HG02884 (cell line): ENCODE measurements at regions not wholly inside any gene's neighbourhood (a gene's known extent, or its start where the extent isn't known, plus 50 kb on each side); places are given as distances from the start of the nearest gene placed in this dataset.

ENCODE experiments used
- ATAC-seq: cut with Tn5 transposase; IDR thresholded peaks from one replicate; pipeline ENCODE4 v1.9.1; 2021; ENCODE audit warnings: mild to moderate bottlenecking, moderate library complexity; ENCODE audit not compliant: unreplicated experiment

- ATAC-seq, result no peak
Measured at GRCh38 chr11:91820709-91821108, 403.9 kb upstream of the FAT3 start.

DNA sequence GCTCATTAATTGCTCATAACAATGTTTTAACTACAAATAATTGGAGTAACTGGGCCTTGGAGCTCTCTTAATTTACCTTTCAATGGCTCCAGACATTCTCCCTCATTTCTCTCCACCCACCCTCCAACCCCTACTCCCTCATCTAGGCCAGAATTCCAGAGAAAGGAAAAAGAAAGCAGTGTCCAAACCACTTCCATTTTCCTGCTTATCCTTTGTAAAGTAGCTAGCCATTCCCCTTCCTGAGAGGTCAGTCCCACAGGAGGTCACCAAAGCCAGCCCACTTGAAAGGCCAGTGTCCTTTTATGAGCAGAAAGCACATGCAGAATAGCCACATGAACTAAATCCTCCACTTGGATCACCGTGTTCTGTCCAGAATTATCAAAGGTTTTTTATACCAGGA is 404.8 kb upstream of the FAT3 start:
- no peak for ATAC-seq

DNA sequence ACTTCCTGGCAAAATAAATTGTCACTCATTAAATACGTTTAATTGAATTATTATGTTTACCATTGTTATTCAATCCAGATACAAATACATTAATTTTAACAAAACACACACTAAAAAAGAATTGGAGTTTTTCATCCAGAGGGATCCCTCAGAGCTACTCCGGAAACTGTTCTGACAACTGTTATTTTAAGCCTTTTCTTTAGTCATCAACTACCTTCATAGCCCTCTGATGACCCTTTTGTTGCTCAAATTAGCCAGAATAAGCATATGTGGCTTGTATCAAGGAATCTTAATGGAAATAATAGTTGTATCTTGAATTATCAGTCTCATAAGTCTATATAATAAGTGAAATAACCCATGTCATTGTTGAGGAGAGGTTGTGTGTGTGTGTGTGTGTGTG is 405.4 kb upstream of the FAT3 start:
- ATAC-seq, result no peak

DNA sequence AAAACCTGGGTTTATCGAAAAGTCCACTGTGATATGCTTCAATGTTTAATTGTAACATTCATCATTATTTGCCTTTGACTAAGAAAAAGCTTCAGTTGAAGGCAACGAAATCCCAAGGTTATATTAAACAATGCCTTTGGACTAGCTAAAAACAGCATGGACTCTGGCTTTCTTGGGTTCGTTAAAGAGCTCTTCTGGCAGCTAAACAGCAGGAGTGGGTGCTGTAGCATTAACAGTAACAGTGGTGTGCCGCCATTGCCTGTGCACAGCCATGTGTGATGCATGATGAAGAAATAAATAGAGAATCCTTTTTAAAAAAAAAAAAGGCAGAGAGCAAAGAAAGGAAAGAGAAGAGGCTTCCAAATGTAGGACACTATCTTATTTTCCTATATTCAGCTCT is 406.6 kb upstream of the FAT3 start:
- no peak for ATAC-seq

DNA sequence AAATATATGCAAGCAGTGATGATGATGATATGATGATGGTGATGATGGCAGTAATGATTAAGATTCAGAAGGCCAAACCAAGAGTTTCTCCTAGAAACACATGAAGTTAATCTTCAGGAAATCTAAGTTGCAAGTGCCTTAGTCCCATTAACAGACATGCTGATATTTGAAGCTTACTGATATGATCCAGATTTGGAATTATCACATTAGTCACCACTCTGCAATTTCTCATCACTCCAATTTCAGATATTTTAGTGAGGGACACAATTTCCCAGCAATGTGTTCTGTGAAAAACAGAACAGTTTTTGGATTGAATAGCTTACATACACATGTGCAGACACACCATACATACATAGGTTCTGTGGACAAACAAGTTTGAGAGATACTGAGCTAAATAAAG is 411.4 kb upstream of the FAT3 start:
- ATAC-seq, result no peak

DNA sequence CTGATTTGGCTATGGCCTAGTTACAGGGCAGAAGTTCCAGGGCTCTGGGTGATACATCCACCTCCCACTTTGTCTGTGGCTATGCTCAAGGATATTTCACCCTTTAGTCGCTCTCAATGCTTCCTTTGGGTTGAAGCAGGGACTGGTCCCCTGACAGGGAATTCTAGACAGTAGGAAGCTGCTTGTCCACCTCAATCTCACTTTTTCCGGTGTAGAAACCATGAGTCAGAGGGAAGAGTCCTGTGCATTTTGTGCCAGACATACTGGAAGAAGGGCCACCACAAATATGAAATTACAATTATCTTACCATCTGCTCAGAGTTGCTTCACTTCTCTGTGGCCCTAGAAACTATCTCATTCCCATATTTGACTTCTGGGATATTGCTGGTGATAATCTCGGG is 413.7 kb upstream of the FAT3 start:
- no peak for ATAC-seq

- no peak for ATAC-seq
Measured at GRCh38 chr11:91805293-91805692, 419.3 kb upstream of the FAT3 start.

GRCh38 chr11:91804042-91804441 is 420.6 kb upstream of the FAT3 start:
- no peak for ATAC-seq

DNA sequence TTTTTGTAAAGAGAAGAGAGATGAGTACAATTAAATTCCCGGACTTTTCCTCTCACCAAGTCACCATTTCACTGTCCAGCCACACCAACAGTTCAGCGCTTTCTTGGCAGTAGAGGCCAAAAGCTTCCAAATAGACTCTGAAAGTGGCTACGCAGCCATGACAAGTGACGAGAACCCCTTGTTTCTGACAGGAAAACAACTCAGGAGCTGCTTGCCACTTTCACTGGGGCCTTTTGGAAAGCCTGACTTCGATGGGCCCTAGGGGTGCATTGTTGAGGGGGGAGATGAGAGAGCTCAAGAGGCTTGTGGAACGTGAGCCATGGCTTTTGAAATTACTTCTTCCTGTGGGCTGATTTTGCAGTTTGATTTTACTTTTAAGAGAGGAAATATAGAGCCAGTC is 422.1 kb upstream of the FAT3 start:
- ATAC-seq, result no peak

GRCh38 chr11:91800208-91800914 is 424.3 kb upstream of the FAT3 start:
- no peak for ATAC-seq

- ATAC-seq, result no peak
Measured at GRCh38 chr11:91798240-91798639, 426.4 kb upstream of the FAT3 start.

DNA sequence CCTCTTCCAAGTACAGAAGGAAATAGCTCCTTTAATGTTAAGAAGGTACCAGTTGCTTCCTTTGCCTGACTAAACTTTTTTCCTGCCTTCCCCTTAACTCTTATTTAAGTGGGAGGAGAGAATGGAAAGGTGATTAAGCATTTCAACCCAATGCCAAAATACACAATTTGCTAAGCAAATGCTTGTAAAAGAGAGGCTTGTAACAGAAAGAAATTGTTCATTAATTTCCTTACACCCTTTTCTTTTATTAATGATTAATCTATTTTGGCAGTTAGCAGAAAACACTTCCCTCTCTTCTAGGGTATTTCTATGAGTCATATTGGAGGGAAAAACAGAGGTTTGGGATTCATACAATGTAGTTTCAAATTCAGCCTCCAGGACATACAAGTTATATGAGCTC is 427.6 kb upstream of the FAT3 start:
- no peak for ATAC-seq

DNA sequence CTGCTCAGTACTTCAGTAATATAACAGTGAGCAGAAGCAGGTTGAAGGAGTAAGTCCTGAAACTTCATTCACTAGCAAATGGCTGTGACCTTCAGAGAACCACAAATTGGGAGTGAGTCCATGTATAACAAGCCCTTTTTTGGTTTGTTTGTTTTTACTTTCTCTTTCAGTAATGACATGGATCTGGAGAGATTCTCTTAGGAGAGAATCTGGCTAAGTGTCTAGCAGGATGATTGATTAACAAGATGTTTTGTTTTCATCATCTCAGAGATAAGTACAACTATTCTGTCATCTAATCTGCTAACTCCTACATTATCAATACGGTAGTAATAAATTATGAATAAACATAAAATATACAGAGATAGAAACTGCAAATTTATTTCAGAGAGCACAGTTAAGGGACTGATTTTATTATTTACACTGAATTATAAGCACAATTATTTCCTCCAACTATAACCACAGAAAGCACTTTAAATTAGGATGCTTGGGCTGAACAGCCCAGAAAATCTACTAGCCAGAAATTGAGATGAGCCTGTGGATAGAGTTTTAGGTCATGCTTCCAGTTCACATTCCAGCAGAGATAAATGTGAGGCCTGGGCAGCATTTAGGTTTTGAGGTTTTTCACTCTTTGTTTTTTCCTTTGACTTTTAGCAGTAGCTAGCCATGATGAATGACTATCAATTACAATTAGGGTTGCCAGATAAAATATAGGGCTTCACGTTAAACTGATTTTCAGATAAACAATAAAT is 429.3 kb upstream of the FAT3 start:
- no peak for ATAC-seq

DNA sequence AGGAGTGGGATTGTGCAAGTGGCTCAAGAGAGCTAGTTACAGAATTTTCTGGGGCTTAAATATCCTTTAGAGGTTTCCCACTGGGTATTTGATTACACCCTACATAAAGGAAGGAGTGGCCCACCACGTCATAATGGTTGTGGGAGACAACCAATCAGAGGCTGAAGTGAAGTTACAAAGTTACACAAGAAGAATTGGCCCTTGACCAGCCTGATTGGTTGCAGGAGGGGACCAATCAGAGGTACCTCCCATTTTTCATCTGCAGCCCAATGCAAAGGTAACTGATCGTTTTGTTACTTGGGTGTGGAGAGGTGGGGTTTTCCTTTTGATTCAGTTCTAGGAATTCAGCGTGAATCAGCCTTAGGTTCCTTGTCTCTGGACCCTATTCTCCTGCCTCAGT is 430.5 kb upstream of the FAT3 start:
- ATAC-seq, result no peak

GRCh38 chr11:91792779-91793262 is 431.8 kb upstream of the FAT3 start:
- no peak for ATAC-seq

DNA sequence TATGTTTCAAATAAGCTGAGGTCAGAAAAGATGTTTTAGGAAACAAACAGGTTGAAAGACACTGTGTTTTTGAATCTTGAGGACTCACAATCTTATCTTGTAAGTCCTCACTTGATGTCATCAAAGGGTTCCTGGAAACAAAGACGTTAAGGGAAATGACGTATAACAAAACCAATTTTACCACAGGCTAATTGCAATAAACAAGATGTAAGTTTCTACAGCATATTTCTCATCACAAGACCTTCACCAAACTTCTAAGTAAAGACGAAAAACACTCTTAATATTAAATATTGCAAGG is 433.5 kb upstream of the FAT3 start:
- no peak for ATAC-seq

DNA sequence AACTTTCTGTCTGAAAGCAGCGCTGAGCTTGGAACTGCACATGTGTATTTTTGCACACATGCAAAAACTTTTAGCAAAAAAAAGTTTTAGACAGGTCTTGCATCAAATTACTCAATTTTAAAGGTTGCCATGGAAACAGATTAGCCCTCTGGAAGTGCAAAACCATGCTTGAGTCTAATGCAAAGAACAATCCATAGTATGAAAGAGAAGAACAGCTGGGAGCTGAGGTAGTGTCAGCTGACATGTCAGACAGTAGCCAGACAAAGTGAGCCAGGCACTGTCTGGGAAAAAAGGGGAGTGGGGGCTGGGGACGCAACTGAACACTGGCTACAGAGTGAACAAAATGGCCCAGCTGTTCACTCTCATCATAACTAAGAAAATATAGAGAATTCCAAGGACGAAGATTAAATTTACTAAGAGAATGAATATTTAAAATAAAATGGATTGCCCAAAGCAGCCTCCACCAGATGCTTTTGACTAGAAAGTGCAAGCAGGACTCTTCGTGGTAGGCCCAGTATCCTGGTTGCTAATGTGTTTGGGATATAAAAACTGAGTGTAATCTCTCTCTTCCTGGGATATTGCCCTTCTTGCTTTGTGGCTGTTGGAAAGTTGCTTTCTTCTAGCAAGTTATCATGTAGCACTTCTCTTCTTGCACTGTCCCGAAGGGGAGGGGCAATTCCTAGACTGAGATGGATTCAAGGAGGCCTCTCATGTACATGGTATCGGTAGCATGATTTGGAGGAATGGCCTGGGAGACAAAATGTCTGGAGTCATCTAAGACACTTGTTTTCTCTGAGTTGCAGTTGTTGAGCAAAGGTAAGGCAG is 434.1 kb upstream of the FAT3 start:
- no peak for ATAC-seq

DNA sequence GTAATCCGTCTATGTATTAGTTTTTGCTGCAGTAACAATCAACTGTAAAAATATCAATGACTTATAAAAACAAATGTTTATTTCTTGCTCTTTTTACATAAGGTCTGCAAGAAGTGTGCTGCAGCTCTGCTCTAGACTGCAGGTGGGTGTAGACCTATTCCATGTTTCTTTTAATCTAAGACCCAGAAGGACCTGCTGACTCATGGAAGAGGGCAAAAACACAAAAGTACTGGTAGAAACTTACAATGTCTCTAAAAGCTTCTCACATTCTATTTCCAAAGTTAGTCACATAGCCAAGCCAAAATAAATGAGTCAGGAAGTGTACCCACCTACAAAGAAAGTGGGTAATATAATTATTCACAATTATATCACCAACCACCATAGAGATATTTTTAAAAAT is 435.9 kb upstream of the FAT3 start:
- ATAC-seq, result no peak

DNA sequence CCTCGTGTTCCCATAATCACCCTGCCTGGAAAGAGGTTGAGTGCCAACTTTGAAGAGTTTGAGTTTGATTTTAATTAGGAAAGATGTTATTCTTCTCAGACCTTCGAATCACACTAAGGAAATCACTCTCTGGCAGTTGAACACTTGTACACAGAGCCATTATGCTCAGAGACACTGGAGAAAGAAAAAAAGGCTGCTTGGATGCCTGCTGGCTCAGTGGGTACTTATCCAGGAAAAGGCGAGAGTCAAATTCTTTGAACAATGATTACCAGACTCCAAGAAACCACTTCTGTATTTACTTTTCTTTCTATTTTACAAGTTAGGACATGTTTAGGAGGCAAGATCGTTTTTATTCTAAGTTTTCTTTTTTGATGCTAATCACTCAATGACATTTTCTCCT is 438.5 kb upstream of the FAT3 start:
- ATAC-seq, result no peak

DNA sequence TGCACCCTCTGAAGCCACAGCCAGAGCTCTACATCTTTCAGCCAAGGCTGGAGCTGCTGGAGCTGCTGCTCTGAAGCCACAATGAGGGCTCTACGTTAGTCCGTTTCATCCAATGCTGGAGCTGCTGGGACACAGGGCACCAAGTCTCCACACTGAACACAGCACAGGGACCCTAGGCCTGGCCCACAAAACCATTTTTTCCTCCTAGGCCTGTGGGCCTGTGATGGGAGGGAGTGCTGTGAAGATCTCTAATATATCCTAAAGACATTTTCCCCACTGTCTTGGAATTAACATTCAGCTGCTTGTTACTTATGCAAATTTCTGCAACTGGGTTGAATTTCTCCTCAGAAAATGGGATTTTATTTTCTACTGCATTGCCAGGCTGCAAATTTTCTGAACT is 441.4 kb upstream of the FAT3 start:
- ATAC-seq, result no peak

DNA sequence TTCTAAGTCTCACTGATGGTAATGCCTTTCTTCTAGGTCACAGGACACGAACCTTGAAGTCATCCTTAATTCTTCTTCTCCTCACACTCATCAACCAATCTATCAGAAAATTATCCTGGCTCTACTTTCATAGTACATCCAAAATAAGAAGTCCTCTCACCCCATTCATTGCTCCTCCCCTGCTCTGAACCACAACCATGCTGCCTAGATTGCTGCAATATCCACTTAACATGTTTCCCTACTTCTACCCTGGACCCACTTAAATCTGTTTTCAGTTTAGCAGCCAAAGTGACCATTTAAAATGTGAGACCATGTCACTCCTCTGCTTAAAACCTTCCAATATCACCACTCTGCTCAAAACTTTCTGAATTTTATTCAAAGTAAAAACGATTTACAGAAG is 445.9 kb upstream of the FAT3 start:
- no peak for ATAC-seq

DNA sequence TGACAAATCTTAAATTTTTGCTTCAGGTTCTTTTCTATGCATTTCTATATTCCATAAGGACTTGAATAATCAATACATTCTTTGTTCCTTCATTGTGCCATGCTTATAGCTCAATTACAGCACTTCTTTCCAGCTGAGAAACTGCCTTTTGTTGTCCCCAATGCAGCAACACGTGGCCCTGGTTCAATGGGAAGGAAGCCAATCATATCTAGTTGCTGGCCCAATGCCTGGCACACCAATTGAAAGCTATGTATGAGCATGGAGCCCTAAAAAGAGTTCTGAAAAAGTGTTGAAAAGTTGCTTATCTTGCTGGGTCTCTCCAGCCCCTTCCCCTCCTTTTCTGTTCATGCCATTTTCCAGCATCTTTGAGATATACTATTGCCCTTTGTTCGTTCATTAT is 448.0 kb upstream of the FAT3 start:
- ATAC-seq, result no peak
